ENCODE measurements at regions not wholly inside any gene's neighbourhood (a gene's known extent, or its start where the extent isn't known, plus 50 kb on each side); places are given as distances from the start of the nearest gene placed in this dataset.

DNA sequence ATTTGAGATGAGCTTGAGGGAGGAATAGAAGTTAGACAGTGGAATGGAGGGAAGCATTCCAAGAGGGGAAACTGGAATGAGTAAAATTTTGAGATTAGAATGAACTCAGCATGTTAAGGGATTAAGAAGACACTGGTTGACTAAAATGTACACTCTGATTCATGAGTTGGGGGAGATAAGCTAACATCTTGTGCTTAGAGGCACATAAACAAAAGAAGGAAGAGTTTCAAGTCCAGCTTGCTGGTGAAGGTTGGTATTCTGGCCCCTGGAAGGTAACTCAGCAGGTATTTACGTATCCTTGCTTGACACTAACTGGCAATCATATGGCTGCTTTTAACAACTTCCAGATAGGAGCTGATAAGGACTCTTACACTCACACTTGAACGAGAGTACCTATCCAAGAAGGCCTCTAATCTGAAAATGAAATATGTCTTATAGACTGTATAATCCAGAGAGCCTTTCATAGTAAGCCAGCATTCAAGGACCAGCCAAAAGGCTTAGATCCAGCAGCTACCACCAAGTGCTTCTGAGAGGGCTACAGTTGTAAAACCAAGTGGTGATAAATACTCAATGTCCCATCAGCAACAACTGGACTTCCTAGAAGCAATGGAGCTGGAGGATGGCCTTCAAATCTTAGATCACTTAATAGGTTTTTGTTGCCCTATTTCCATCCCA is 149.7 kb upstream of the SERP2 start:
- no peak overlapping the region for H3K27ac Mint-ChIP-seq
- Histone ChIP-seq H3K79me1 (ENCODE audit: insufficient read depth, low read depth, low read length, poor library complexity, severe bottlenecking) (no peaks in the 10 kb centered on the region), H3K9me3 (ENCODE audit: control insufficient read depth, low read depth, low read length) (no peaks in the 10 kb centered on the region), H3K4ac (ENCODE audit: low read depth, low read length) (no peak overlapping the region), H3K4me2 (ENCODE audit: insufficient read depth, insufficient read length, low read length) (no peak overlapping the region), H2BK5ac (ENCODE audit: insufficient read length, low read length) (no peak overlapping the region), H2BK12ac (ENCODE audit: insufficient read length, low read depth, low read length) (no peak overlapping the region), H3K79me2 (ENCODE audit: insufficient read depth, low read length) (peaks cover 2% of the 10 kb centered on the region; the same call in 1 of the 2 replicates), H3K27ac (ENCODE audit: insufficient read length, low read depth, low read length) (no peak overlapping the region), H4K5ac (ENCODE audit: insufficient read length, low read depth, low read length) (no peak overlapping the region), H2BK120ac (ENCODE audit: low read depth, low read length, poor library complexity, severe bottlenecking) (no peak overlapping the region), H2BK20ac (ENCODE audit: low read depth, low read length, poor library complexity, severe bottlenecking) (no peak overlapping the region), H3K23ac (ENCODE audit: insufficient read length, low read depth, low read length) (no peak overlapping the region), H3K4me1 (ENCODE audit: insufficient read depth, low read length) (no peaks in the 10 kb centered on the region), H3K9ac (ENCODE audit: extremely low read depth, insufficient read length, low read length) (no peak overlapping the region), H3K56ac (ENCODE audit: insufficient read length, low read depth, low read length) (no peak overlapping the region), H2BK15ac (ENCODE audit: low read depth, low read length) (no peak overlapping the region), H3K18ac (ENCODE audit: insufficient read length, low read depth, low read length) (no peak overlapping the region), H4K91ac (ENCODE audit: insufficient read length, low read depth, low read length) (no peak overlapping the region), H4K8ac (replicated peaks; ENCODE audit: insufficient read length, low read depth, low read length) (no peak overlapping the region), H3K23me2 (ENCODE audit: insufficient read length, low read depth, low read length, poor library complexity, severe bottlenecking) (no peaks in the 10 kb centered on the region), H3T11ph (ENCODE audit: low read length) (no peak overlapping the region), H2AFZ (ENCODE audit: low read length) (no peak overlapping the region), H4K20me1 (ENCODE audit: control insufficient read depth, insufficient read depth, insufficient read length) (no peaks in the 10 kb centered on the region), H3K27me3 (ENCODE audit: insufficient read depth, low read length) (no peaks in the 10 kb centered on the region), H2AK5ac (ENCODE audit: insufficient read length, low read length) (no peak overlapping the region), H3K14ac (ENCODE audit: insufficient read depth, low read length) (no peak overlapping the region)
- DNase-seq, result no peak
- H3K36me3 Mint-ChIP-seq (ENCODE audit: insufficient read depth in 1 of 3, low read depth in 3 of 3), result no peaks in the 10 kb centered on the region
- no peaks in the 10 kb centered on the region; the same call in 1 of the 2 replicates for H3K27me3 Mint-ChIP-seq (ENCODE audit: low read depth)
- WGBS (ENCODE audit: extremely low coverage, insufficient read length, low lambda C conversion rate), result no CpG with 5 or more reads among the region's 2 CpGs
- H3K4me3 Mint-ChIP-seq, result no peak overlapping the region
- H3K9me3 Mint-ChIP-seq, result no peaks in the 10 kb centered on the region
- H3K4me1 Mint-ChIP-seq, result peaks cover 7 to 8% of the 10 kb centered on the region in 2 experiments
- TF ChIP-seq, protein P1, sequence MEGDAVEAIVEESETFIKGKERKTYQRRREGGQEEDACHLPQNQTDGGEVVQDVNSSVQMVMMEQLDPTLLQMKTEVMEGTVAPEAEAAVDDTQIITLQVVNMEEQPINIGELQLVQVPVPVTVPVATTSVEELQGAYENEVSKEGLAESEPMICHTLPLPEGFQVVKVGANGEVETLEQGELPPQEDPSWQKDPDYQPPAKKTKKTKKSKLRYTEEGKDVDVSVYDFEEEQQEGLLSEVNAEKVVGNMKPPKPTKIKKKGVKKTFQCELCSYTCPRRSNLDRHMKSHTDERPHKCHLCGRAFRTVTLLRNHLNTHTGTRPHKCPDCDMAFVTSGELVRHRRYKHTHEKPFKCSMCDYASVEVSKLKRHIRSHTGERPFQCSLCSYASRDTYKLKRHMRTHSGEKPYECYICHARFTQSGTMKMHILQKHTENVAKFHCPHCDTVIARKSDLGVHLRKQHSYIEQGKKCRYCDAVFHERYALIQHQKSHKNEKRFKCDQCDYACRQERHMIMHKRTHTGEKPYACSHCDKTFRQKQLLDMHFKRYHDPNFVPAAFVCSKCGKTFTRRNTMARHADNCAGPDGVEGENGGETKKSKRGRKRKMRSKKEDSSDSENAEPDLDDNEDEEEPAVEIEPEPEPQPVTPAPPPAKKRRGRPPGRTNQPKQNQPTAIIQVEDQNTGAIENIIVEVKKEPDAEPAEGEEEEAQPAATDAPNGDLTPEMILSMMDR (conservative IDR thresholded peaks at IDR 0.05), result no peak

Measured in H9 (cell line).